Large intestine (tissue), 3 donors: ENCODE measurements at regions not wholly inside any gene's neighbourhood (a gene's known extent, or its start where the extent isn't known, plus 50 kb on each side); places are given as distances from the start of the nearest gene placed in this dataset.

ENCODE experiments used
- DNase-seq, 2 donors: peaks; one replicate each; pipeline versions ENCODE4 v3.0.0 to v3.0.0-alpha.2; 2013
- H3K27ac ChIP-seq: one replicate; pipeline ENCODE4 v1.5.1; 2013; ENCODE audit warnings: low read length
- H3K27me3 ChIP-seq: 2 replicates; pipeline ENCODE4 v1.6.1; 2013; ENCODE audit warnings: low read length; ENCODE audit not compliant: control insufficient read depth, insufficient read depth
- H3K36me3 ChIP-seq: 2 replicates; pipeline ENCODE4 v1.6.1; 2013; ENCODE audit warnings: low read length; ENCODE audit not compliant: control insufficient read depth, insufficient read depth
- H3K4me1 ChIP-seq: one replicate; pipeline ENCODE4 v1.6.1; 2013; ENCODE audit warnings: low read length; ENCODE audit not compliant: control insufficient read depth, insufficient read depth
- H3K4me3 ChIP-seq: one replicate; pipeline ENCODE4 v1.5.1; 2013; ENCODE audit warnings: low read length
- H3K9me3 ChIP-seq: one replicate; pipeline ENCODE4 v1.6.1; 2013; ENCODE audit warnings: mild to moderate bottlenecking, low read depth, low read length, moderate library complexity; ENCODE audit not compliant: control insufficient read depth
- WGBS: methylation state at CpG from one replicate; pipeline ENCODE4 v1.1.5; 2013; ENCODE audit warnings: low lambda C conversion rate; ENCODE audit not compliant: insufficient coverage; 5-methylcytosine and 5-hydroxymethylcytosine counted together

DNA sequence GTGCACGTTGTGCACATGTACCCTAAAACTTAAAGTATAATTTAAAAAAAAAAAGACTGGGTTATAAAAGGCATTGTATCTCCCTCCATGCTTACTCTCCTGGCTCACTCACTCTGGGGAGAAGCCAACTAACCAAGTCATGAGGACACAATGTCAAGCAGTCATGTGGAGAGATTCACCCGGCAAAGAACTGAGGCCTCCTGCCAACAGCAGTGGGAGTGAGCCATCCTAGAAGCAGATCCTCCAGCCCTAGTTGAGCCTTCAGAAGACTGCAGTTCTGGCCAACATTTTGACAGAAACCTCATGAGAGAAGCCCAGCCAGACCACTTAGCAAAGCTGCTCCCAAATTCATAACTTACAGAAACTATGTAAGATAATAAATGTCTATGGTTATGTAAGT lies 521.7 kb upstream of the FZD8 start:
- no peaks in the 10 kb centered on the region for H3K4me1 ChIP-seq
- H3K36me3 ChIP-seq = no peaks in the 10 kb centered on the region
- H3K4me3 ChIP-seq = no peak overlapping the region
- no peaks in the 10 kb centered on the region for H3K9me3 ChIP-seq
- DNase-seq = no peak
- no peak overlapping the region for H3K27ac ChIP-seq
- no CpG with 5 or more reads among the region's 2 CpGs for WGBS
- no peaks in the 10 kb centered on the region for H3K27me3 ChIP-seq

- WGBS = 53% methylated on average over 2 of the region's 3 CpGs
- Histone ChIP-seq H3K4me1 (no peaks in the 10 kb centered on the region), H3K9me3 (no peaks in the 10 kb centered on the region), H3K36me3 (no peaks in the 10 kb centered on the region), H3K27me3 (no peaks in the 10 kb centered on the region), H3K4me3 (no peak overlapping the region), H3K27ac (no peak overlapping the region)
- no peak for DNase-seq
These were observed 515.4 kb upstream of the FZD8 start for GRCh38 chr10:36157486-36157885.

DNA sequence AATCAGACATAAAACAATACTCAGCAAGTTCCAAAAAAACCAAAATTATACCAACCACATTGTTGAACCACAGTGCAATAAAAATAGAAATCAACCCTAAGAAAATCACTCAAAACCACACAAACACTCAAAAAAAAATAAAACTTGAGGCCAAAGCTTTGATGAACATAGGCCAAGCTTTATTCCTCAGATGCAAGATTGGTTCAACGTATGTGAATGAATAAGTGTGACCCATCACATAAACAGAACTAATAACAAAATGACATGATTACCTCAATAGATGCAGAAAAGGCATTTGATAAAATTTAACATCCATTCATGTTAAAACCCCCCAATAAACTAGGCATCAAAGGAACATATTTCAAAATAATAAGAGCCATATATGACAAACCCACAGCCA lies 506.1 kb upstream of the FZD8 start:
- Histone ChIP-seq H3K27ac (no peak overlapping the region), H3K9me3 (peaks cover 4% of the 10 kb centered on the region), H3K27me3 (no peaks in the 10 kb centered on the region), H3K4me1 (no peaks in the 10 kb centered on the region), H3K4me3 (no peak overlapping the region), H3K36me3 (no peaks in the 10 kb centered on the region)
- DNase-seq = no peak
- 100% methylated on average over 1 of the region's 1 CpG for WGBS

GRCh38 chr10:36147529-36147928 lies 505.4 kb upstream of the FZD8 start:
- Histone ChIP-seq H3K27me3 (no peaks in the 10 kb centered on the region), H3K27ac (no peak overlapping the region), H3K9me3 (peaks cover 4% of the 10 kb centered on the region), H3K4me1 (no peaks in the 10 kb centered on the region), H3K36me3 (no peaks in the 10 kb centered on the region), H3K4me3 (no peak overlapping the region)
- DNase-seq = no peak

- Histone ChIP-seq H3K4me1 (no peaks in the 10 kb centered on the region), H3K4me3 (no peak overlapping the region), H3K36me3 (no peaks in the 10 kb centered on the region), H3K27me3 (no peaks in the 10 kb centered on the region), H3K27ac (no peak overlapping the region), H3K9me3 (no peaks in the 10 kb centered on the region)
- no peak for DNase-seq
- 90% methylated on average over 2 of the region's 7 CpGs for WGBS
These were observed 499.9 kb upstream of the FZD8 start for GRCh38 chr10:36141856-36142560.

- Histone ChIP-seq H3K4me3 (no peak overlapping the region), H3K4me1 (no peaks in the 10 kb centered on the region), H3K27ac (no peak overlapping the region), H3K27me3 (no peaks in the 10 kb centered on the region), H3K36me3 (no peaks in the 10 kb centered on the region), H3K9me3 (no peaks in the 10 kb centered on the region)
- no peak for DNase-seq
- WGBS = 100% methylated on average over 4 of the region's 4 CpGs
These were observed 487.0 kb upstream of the FZD8 start for GRCh38 chr10:36129051-36129450.

GRCh38 chr10:36126076-36126475 lies 484.0 kb upstream of the FZD8 start:
- DNase-seq = no peak
- Histone ChIP-seq H3K27me3 (no peaks in the 10 kb centered on the region), H3K36me3 (no peaks in the 10 kb centered on the region), H3K4me1 (no peaks in the 10 kb centered on the region), H3K4me3 (no peak overlapping the region), H3K27ac (no peak overlapping the region), H3K9me3 (no peaks in the 10 kb centered on the region)

DNA sequence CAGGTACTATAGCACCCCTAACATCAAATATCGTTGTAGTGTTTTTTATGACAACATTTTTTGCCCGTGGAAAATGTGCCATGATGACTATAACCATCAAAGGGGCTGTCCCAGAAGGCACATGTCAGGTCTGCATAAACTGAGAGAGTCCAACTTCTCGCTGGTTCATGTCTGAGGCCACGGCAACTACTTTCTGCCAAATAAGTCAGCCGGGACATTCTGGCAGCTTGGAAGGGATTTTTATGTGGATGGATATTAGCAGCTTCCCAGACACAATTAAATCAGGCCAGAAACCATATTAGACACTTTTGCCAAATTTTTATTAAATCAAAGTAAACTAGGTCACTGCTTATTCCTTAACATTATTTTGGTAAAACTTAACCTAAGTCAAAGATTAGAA lies 477.4 kb upstream of the FZD8 start:
- Histone ChIP-seq H3K4me1 (no peaks in the 10 kb centered on the region), H3K9me3 (no peaks in the 10 kb centered on the region), H3K27me3 (no peaks in the 10 kb centered on the region), H3K4me3 (no peak overlapping the region), H3K36me3 (no peaks in the 10 kb centered on the region), H3K27ac (no peak overlapping the region)
- no CpG with 5 or more reads among the region's 5 CpGs for WGBS
- DNase-seq = no peak

DNA sequence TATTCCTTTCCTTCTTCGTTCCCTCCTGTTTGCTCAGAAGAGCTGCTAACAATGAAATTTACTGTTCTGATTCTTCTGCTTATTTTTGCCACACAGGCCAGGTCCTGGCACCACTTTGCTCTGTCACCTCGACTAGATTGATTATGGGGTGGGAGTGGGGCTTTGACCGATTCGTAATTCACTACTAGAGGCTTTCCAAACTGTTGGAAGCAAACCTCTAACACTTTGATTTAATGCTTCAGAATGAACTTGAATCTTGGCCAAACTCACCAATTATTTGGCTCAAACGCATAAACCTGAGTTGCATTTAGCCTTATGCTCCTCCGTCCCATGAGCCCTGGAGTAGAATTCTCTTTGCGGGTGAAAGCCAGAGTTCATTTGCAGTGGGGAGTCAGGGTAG lies 476.2 kb upstream of the FZD8 start:
- no peak for DNase-seq
- H3K4me3 ChIP-seq = no peak overlapping the region
- WGBS = 73% methylated on average over 2 of the region's 7 CpGs
- no peaks in the 10 kb centered on the region for H3K27me3 ChIP-seq
- H3K27ac ChIP-seq = no peak overlapping the region
- no peaks in the 10 kb centered on the region for H3K4me1 ChIP-seq
- no peaks in the 10 kb centered on the region for H3K9me3 ChIP-seq
- H3K36me3 ChIP-seq = no peaks in the 10 kb centered on the region

DNA sequence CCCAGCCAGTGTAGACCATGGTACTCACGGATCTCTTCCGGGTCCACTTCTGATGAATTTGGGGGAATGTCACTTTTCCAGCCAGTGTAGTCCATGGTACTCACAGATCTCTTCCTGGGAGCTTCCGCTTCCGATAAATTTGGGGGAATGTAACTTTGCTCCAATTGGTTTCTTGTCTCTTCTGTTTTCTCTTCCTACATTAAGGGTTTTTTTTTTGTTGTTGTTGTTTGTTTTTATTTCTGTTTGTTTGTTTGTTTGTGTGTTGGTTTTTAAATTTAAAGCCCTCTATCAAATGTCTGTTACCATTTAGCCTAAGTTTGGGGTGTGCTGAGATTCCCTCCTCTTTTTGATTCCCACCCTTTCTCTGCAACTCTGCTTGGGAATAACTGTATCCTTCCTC lies 475.8 kb upstream of the FZD8 start:
- Histone ChIP-seq H3K4me1 (no peaks in the 10 kb centered on the region), H3K4me3 (no peak overlapping the region), H3K9me3 (no peaks in the 10 kb centered on the region), H3K27ac (no peak overlapping the region), H3K27me3 (no peaks in the 10 kb centered on the region), H3K36me3 (no peaks in the 10 kb centered on the region)
- no peak for DNase-seq
- 60% methylated on average over 1 of the region's 4 CpGs for WGBS

DNA sequence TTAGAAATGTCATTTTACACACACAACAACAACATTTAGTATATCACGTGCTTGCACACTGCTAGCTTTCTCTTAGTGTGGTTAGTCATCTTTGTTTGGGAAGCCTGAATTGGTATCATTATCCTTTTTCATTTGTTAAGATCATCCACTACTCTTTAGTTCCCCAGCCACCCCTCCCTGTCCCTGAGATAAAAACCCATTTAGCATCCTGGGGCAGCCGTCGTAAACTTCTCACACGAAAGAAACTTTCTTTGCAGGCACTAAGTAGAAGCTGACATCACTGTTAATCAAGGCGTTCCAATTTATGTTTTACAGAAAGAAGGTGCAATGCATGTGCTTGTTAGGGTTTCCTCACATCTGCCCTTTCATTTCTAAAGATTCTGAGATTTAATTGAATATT lies 475.1 kb upstream of the FZD8 start:
- no peaks in the 10 kb centered on the region for H3K36me3 ChIP-seq
- no peaks in the 10 kb centered on the region for H3K27me3 ChIP-seq
- H3K4me1 ChIP-seq = no peaks in the 10 kb centered on the region
- DNase-seq = no peak
- H3K27ac ChIP-seq = no peak overlapping the region
- no peaks in the 10 kb centered on the region for H3K9me3 ChIP-seq
- H3K4me3 ChIP-seq = no peak overlapping the region
- WGBS = 40% methylated on average over 1 of the region's 5 CpGs
